Gastroesophageal sphincter (tissue), 3 donors: ENCODE measurements at regions not wholly inside any gene's neighbourhood (a gene's known extent, or its start where the extent isn't known, plus 50 kb on each side); places are given as distances from the start of the nearest gene placed in this dataset.

ENCODE experiments used
- EP300 ChIP-seq: sonication (generic); formaldehyde crosslinking; IDR thresholded peaks from one replicate; pipeline ENCODE4 v1.6.1; 2017; ENCODE audit warnings: antibody characterized with exemption, mild to moderate bottlenecking
- POLR2A ChIP-seq, 2 donors: fragments of 450-650 bp; IDR thresholded peaks; one replicate each; pipeline ENCODE4 v1.6.1; 2017; ENCODE audit warnings: antibody characterized with exemption in 2 of 2, mild to moderate bottlenecking in 2 of 2, moderate library complexity in 1 of 2
- TF ChIP-seq, protein P1 (sequence below), 4 experiments: fragments of 200-600 bp in 2 of 4; fragments of 450-650 bp in 2 of 4; sonication (generic) in 1 of 4; IDR thresholded peaks; one replicate each; pipeline ENCODE4 v1.5.1; 2017 to 2019; ENCODE audit warnings: antibody characterized with exemption in 4 of 4, mild to moderate bottlenecking in 2 of 4, moderate library complexity in 2 of 4

DNA sequence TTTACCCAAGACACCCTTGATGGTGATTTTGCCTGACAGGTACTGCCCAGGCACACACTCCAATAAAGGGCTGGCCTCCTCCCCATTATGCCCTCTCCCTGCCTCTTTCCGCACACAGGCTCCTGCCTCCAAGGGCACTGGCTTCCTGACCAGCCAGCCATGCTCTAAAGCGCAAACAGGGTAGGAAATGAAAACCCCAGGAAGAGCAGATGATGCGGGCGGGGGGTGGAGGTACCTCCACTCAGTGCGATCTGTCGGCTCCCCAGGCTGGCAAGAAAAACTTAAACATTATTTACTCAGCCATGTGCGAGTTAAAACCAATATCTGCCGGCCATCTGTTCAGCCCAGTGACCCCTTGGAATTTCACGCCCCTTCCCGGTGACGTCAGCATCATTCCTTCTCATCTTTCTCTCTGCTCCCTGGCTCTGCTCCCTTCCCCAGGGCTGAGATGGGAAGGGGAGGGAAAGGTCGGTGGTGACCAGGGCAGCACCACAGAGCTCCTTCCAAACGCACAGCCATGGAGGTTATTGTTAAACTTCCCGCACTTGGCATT lies 262.5 kb downstream of the CBLN1 start:
- TF ChIP-seq, protein P1, sequence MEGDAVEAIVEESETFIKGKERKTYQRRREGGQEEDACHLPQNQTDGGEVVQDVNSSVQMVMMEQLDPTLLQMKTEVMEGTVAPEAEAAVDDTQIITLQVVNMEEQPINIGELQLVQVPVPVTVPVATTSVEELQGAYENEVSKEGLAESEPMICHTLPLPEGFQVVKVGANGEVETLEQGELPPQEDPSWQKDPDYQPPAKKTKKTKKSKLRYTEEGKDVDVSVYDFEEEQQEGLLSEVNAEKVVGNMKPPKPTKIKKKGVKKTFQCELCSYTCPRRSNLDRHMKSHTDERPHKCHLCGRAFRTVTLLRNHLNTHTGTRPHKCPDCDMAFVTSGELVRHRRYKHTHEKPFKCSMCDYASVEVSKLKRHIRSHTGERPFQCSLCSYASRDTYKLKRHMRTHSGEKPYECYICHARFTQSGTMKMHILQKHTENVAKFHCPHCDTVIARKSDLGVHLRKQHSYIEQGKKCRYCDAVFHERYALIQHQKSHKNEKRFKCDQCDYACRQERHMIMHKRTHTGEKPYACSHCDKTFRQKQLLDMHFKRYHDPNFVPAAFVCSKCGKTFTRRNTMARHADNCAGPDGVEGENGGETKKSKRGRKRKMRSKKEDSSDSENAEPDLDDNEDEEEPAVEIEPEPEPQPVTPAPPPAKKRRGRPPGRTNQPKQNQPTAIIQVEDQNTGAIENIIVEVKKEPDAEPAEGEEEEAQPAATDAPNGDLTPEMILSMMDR (IDR thresholded peaks at IDR 0.05), result no peak
- TF ChIP-seq POLR2A (IDR thresholded peaks at IDR 0.05) (no peak), EP300 (no peak)
